Nephron (organoid): ENCODE measurements at regions not wholly inside any gene's neighbourhood (a gene's known extent, or its start where the extent isn't known, plus 50 kb on each side); places are given as distances from the start of the nearest gene placed in this dataset.

Experiments
- H3K27ac Mint-ChIP-seq, 3 experiments: 2 replicates each; pipeline ENCODE4 v1.8.0; 2020; ENCODE audit warnings: mixed read lengths in 3 of 3, mild to moderate bottlenecking in 2 of 3, moderate library complexity in 1 of 3
- H3K27me3 Mint-ChIP-seq: 2 replicates; pipeline ENCODE4 v1.8.0; 2021; ENCODE audit warnings: low read depth, mild to moderate bottlenecking, moderate library complexity, mixed read lengths
- H3K36me3 Mint-ChIP-seq: 2 replicates; pipeline ENCODE4 v1.8.0; 2020; ENCODE audit warnings: low read depth, mixed read lengths
- H3K4me1 Mint-ChIP-seq: 2 replicates; pipeline ENCODE4 v1.8.0; 2020; ENCODE audit warnings: mixed read lengths
- H3K4me3 Mint-ChIP-seq, 3 experiments: 2 replicates each; pipeline ENCODE4 v1.8.0; 2020; ENCODE audit warnings: mild to moderate bottlenecking in 3 of 3, mixed read lengths in 3 of 3, moderate library complexity in 2 of 3
- H3K9me3 Mint-ChIP-seq: 2 replicates; pipeline ENCODE4 v1.8.0; 2020; ENCODE audit warnings: mixed read lengths
- TF ChIP-seq, protein P1 (sequence below), 3 experiments: fragments of 200-600 bp; sonication (generic); IDR thresholded peaks; one replicate each; pipeline ENCODE4 v1.5.0; 2021; ENCODE audit warnings: antibody characterized with exemption in 3 of 3; ENCODE audit not compliant: unreplicated experiment in 3 of 3

- Mint-ChIP-seq H3K4me1 (no peaks in the 10 kb centered on the region), H3K36me3 (no peaks in the 10 kb centered on the region), H3K4me3 (no peak overlapping the region), H3K9me3 (no peaks in the 10 kb centered on the region), H3K27me3 (peaks cover 3% of the 10 kb centered on the region), H3K27ac (no peak overlapping the region)
- TF ChIP-seq, protein P1, sequence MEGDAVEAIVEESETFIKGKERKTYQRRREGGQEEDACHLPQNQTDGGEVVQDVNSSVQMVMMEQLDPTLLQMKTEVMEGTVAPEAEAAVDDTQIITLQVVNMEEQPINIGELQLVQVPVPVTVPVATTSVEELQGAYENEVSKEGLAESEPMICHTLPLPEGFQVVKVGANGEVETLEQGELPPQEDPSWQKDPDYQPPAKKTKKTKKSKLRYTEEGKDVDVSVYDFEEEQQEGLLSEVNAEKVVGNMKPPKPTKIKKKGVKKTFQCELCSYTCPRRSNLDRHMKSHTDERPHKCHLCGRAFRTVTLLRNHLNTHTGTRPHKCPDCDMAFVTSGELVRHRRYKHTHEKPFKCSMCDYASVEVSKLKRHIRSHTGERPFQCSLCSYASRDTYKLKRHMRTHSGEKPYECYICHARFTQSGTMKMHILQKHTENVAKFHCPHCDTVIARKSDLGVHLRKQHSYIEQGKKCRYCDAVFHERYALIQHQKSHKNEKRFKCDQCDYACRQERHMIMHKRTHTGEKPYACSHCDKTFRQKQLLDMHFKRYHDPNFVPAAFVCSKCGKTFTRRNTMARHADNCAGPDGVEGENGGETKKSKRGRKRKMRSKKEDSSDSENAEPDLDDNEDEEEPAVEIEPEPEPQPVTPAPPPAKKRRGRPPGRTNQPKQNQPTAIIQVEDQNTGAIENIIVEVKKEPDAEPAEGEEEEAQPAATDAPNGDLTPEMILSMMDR (IDR thresholded peaks at IDR 0.05; ENCODE audit: unreplicated experiment in 3 of 3), result no peak
Observed at GRCh38 chr18:42174909-42175308, 219.9 kb downstream of the PIK3C3 start.

GRCh38 chr18:42176599-42176998 lies 221.6 kb downstream of the PIK3C3 start:
- Mint-ChIP-seq H3K4me1 (no peaks in the 10 kb centered on the region), H3K27ac (no peak overlapping the region), H3K27me3 (no peaks in the 10 kb centered on the region), H3K4me3 (no peak overlapping the region), H3K9me3 (no peaks in the 10 kb centered on the region), H3K36me3 (no peaks in the 10 kb centered on the region)
- TF ChIP-seq, protein P1 (IDR thresholded peaks at IDR 0.05; ENCODE audit: unreplicated experiment in 3 of 3), result no peak

- Mint-ChIP-seq H3K4me1 (no peaks in the 10 kb centered on the region), H3K27ac (no peak overlapping the region), H3K9me3 (no peaks in the 10 kb centered on the region), H3K27me3 (no peaks in the 10 kb centered on the region), H3K4me3 (no peak overlapping the region), H3K36me3 (no peaks in the 10 kb centered on the region)
- TF ChIP-seq, protein P1 (IDR thresholded peaks at IDR 0.05; ENCODE audit: unreplicated experiment in 3 of 3), result no peak
Observed at GRCh38 chr18:42177390-42177789, 222.4 kb downstream of the PIK3C3 start.

DNA sequence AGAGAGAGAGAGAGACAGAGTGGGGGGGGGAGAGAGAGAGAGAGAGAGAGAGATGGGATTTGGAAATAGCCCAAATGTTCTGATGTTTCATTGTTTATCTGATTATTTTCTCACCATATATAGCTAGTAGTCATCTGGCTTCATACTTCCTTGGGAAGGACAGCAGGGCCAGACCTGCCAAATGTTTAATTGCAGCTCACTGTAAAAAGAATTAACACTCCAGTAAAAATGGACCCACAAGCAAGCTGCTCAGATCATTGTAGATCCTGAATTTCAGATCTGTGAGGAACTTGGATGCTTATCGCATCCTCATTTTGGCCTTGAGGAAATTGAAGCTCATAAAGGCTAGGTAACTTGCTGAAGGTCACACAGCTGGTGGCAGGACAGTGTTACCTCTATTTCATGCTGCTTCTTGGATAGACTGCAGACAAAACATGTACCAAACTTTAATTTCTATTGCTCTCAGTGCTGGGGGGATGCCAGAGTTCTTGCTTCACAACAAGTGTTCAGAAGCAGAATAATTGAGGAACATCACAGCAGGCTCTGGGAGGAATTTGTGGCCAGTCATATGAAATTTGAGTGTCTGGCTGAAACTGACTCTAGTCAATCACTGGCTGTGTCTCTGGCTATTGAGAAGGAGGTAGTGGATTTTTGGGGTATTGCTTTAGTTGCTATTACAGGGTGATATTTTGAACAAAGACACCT lies 223.5 kb downstream of the PIK3C3 start:
- TF ChIP-seq, protein P1 (IDR thresholded peaks at IDR 0.05; ENCODE audit: unreplicated experiment in 3 of 3), result no peak
- Mint-ChIP-seq H3K9me3 (no peaks in the 10 kb centered on the region), H3K4me3 (no peak overlapping the region), H3K36me3 (no peaks in the 10 kb centered on the region), H3K27me3 (no peaks in the 10 kb centered on the region), H3K27ac (no peak overlapping the region), H3K4me1 (no peaks in the 10 kb centered on the region)

DNA sequence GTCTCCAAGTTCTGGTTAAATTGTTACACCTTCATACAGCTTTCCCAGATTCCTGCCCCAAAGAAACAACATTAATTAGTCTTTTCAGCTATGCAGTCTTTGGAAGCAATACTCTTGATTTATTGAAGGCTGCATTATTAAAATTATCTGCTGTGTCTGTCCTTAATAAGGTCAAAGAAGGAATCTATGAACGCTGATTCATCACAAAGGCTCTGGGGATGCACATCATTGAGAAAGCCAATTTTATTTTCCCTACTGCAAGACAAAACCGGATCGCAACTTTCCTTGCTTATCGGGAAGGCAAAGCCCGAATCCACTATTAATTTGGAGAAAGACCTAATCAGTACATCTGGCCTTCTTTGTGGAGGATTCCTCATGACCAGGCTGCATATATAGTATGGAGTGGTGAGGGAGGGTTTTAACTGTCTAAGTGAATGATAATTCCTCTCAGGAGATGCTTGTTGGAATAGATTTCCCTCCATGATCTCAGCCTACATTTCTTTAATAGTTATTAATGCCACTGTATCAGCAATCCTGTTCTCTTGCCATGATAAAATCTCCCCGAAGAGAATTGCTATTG lies 224.6 kb downstream of the PIK3C3 start:
- H3K27ac Mint-ChIP-seq, result no peak overlapping the region
- no peaks in the 10 kb centered on the region for H3K27me3 Mint-ChIP-seq
- H3K9me3 Mint-ChIP-seq, result peaks cover 2% of the 10 kb centered on the region
- no peak overlapping the region for H3K4me3 Mint-ChIP-seq
- H3K36me3 Mint-ChIP-seq, result no peaks in the 10 kb centered on the region
- H3K4me1 Mint-ChIP-seq, result no peaks in the 10 kb centered on the region
- TF ChIP-seq, protein P1 (IDR thresholded peaks at IDR 0.05; ENCODE audit: unreplicated experiment in 3 of 3), result no peak

- Mint-ChIP-seq H3K4me3 (no peak overlapping the region), H3K4me1 (no peaks in the 10 kb centered on the region), H3K36me3 (peaks cover 4% of the 10 kb centered on the region), H3K9me3 (peaks cover 2% of the 10 kb centered on the region), H3K27me3 (no peaks in the 10 kb centered on the region), H3K27ac (no peak overlapping the region)
- TF ChIP-seq, protein P1 (IDR thresholded peaks at IDR 0.05; ENCODE audit: unreplicated experiment in 3 of 3), result no peak
Observed at GRCh38 chr18:42181474-42181873, 226.4 kb downstream of the PIK3C3 start.
